ENCODE measurements at regions not wholly inside any gene's neighbourhood (a gene's known extent, or its start where the extent isn't known, plus 50 kb on each side); places are given as distances from the start of the nearest gene placed in this dataset.

DNA sequence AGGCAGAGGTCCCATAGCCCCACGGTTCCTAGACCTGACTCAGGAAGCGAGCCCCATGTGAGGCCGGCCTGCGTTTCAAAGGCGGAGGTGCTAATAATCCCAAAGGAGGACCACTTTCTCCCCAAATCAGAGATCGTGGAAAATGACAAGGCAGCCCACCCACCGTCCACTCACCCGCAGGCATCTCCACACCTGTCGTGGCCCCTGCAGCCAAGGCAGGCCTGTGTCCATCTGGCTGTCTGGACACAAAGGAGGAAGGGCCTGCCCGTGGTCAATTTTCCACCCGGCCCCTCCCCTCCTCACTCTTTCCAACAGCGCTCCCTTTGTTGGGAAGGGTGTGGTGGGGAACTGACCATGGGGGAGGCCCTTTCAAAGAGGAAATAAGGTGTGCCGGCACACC is 125.3 kb upstream of the TMEM132D start:
- Histone ChIP-seq H3K27me3 (peaks cover 0 to 6% (median 2%) of the 10 kb centered on the region in 4 donors), H3K36me3 (no peaks in the 10 kb centered on the region), H3K4me3 (no peak overlapping the region), H3K27ac (no peak overlapping the region), H3K4me1 (no peaks in the 10 kb centered on the region), H3K9me3 (no peaks in the 10 kb centered on the region)
- TF ChIP-seq, protein P1, sequence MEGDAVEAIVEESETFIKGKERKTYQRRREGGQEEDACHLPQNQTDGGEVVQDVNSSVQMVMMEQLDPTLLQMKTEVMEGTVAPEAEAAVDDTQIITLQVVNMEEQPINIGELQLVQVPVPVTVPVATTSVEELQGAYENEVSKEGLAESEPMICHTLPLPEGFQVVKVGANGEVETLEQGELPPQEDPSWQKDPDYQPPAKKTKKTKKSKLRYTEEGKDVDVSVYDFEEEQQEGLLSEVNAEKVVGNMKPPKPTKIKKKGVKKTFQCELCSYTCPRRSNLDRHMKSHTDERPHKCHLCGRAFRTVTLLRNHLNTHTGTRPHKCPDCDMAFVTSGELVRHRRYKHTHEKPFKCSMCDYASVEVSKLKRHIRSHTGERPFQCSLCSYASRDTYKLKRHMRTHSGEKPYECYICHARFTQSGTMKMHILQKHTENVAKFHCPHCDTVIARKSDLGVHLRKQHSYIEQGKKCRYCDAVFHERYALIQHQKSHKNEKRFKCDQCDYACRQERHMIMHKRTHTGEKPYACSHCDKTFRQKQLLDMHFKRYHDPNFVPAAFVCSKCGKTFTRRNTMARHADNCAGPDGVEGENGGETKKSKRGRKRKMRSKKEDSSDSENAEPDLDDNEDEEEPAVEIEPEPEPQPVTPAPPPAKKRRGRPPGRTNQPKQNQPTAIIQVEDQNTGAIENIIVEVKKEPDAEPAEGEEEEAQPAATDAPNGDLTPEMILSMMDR (IDR thresholded peaks at IDR 0.05) = no peak
- intact Hi-C loops (cut with DNase I) = no loop called here
- ATAC-seq (no peak), FAIRE-seq (no peak), DNase-seq (peak in 1 of 6 donors; percentile 29)
- WGBS, 2 donors = 69 to 78% methylated on average over 13 of the region's 13 CpGs

GRCh38 chr12:130031041-130031440 is 127.2 kb upstream of the TMEM132D start:
- 69 to 72% methylated on average over 15 of the region's 15 CpGs for WGBS, 2 donors
- Histone ChIP-seq H3K4me1 (no peaks in the 10 kb centered on the region), H3K9me3 (no peaks in the 10 kb centered on the region), H3K27me3 (peaks cover 0 to 5% (median 2%) of the 10 kb centered on the region in 4 donors), H3K36me3 (no peaks in the 10 kb centered on the region), H3K27ac (no peak overlapping the region), H3K4me3 (no peak overlapping the region)
- ATAC-seq (no peak), FAIRE-seq (no peak), DNase-seq (no peak)
- TF ChIP-seq, protein P1 (IDR thresholded peaks at IDR 0.05) = no peak
- intact Hi-C loops (cut with DNase I) = no loop called here

DNA sequence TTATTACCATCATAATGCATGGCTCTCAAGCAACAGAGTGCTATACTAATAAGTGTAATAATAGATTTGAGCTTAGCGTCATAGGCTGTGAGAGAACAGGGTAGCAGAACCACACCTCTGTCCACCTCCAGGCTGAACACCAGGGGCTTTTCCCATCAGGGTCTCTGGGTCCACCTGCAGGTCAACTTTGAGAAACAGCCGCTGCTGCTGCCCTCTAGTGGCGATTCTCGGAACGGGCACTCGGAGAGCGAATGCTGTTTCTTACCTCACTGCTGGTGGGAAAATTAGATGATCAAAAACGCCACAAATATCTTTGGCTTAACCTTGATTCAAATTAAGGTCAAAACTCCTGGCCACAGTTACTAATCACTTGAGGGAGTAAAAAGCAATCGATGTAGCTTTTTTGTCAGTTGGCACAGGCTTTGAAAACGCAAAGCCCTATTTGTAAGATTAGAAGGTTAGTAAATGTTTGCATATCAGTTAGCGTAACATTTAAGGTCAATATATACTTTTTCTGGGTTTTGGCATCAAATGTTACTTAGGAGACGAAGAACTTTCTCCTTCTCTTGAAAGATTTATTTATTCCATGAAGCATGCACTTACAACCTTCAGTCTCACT is 127.9 kb upstream of the TMEM132D start:
- H3K27ac ChIP-seq = no peak overlapping the region
- ATAC-seq = peak in 3 of 4 donors; percentile 63 to 72 (median 67)

GRCh38 chr12:130041983-130042812 is 120.1 kb upstream of the FZD10 start:
- ATAC-seq = peak in 3 of 4 donors; percentile 59 to 76 (median 69)
- H3K27me3 ChIP-seq = peaks cover 0 to 15% (median 2%) of the 10 kb centered on the region in 4 donors
- no peak overlapping the region for H3K4me3 ChIP-seq
- intact Hi-C loops (cut with DNase I) = loop anchor here in 1 of 3 donors (10.0 kb wide), 1 partner anchor 293 kb away; the partner anchor contains the start of gene PIWIL1
- no peak for FAIRE-seq
- TF ChIP-seq, protein P1 (IDR thresholded peaks at IDR 0.05) = peak; percentile 65 to 95 (median 82)
- H3K9me3 ChIP-seq = no peaks in the 10 kb centered on the region
- no peaks in the 10 kb centered on the region for H3K4me1 ChIP-seq
- DNase-seq = peak in 5 of 6 donors; percentile 10 to 86 (median 62)
- WGBS, 2 donors = 6 to 9% methylated on average over 41 to 52 of the region's 52 CpGs
- no peaks in the 10 kb centered on the region for H3K36me3 ChIP-seq
- H3K27ac ChIP-seq = no peak overlapping the region

More for the DNA sequence above, 127.9 kb upstream of the TMEM132D start:
- Histone ChIP-seq H3K4me1 (no peaks in the 10 kb centered on the region), H3K9me3 (no peaks in the 10 kb centered on the region), H3K4me3 (no peak overlapping the region), H3K36me3 (no peaks in the 10 kb centered on the region), H3K27me3 (peaks cover 0 to 5% (median 0%) of the 10 kb centered on the region in 4 donors)
- intact Hi-C loops (cut with DNase I) = no loop called here
- FAIRE-seq = no peak
- DNase-seq = peak in 5 of 6 donors; percentile 25 to 92 (median 68)
- WGBS, 2 donors = 2 to 4% methylated on average over 12 of the region's 12 CpGs
- TF ChIP-seq, protein P1 (IDR thresholded peaks at IDR 0.05) = peak; percentile 80 to 90 (median 89)
